ENCODE measurements at regions not wholly inside any gene's neighbourhood (a gene's known extent, or its start where the extent isn't known, plus 50 kb on each side); places are given as distances from the start of the nearest gene placed in this dataset.

DNA sequence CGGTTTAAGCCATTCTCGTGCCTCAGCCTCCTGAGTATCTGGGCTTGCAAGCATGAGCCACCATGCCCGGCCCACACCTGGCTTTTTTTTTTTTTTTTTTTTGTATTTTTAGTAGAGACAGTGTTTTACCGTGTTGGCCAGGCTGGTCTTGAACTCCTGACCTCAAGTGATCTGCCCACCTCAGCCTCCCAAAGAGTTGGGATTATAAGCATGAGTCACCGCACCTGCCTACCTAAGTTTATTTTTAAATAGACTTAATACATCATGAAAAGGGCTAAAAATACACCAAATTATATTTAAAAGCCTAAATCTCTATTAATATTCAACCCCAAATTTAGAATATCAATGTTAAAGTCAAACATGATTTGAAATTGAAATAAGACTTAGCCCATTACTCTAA, 250.8 kb upstream of the MC4R start:
- H3K4me3 ChIP-seq (ENCODE audit: low read depth, low read length), result no peak overlapping the region
- H3K9me3 ChIP-seq (ENCODE audit: control insufficient read depth, insufficient read depth, low read length), result no peaks in the 10 kb centered on the region
- no peaks in the 10 kb centered on the region for H3K27me3 ChIP-seq (ENCODE audit: control insufficient read depth, insufficient read depth, low read length)
- H3K36me3 ChIP-seq (ENCODE audit: control insufficient read depth, insufficient read depth, low read length), result no peaks in the 10 kb centered on the region
- H3K4me1 ChIP-seq (ENCODE audit: control insufficient read depth, insufficient read depth, low read length), result no peaks in the 10 kb centered on the region
- no peak overlapping the region for H3K9ac ChIP-seq (ENCODE audit: low read depth, low read length)

DNA sequence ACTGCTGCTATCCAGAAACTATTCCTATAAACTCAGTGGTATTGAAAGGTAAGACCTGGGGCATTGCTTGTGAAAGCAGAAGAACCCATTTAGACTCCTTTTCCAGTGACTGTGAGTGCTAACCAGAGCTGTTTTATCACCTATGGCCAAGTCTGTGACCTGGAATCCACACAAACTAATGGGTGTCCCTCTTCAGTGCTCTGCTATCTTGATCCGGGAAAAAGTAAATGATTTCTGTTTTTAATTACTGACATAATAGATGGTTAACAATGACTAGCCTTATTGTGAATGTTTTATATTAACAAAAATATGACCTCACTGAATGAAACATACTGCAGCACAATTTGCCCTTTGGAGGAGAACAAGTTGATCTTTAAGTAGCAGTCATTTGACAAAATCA, 251.6 kb upstream of the MC4R start:
- no peak overlapping the region for H3K9ac ChIP-seq (ENCODE audit: low read depth, low read length)
- no peak overlapping the region for H3K4me3 ChIP-seq (ENCODE audit: low read depth, low read length)
- H3K36me3 ChIP-seq (ENCODE audit: control insufficient read depth, insufficient read depth, low read length), result no peaks in the 10 kb centered on the region
- H3K27me3 ChIP-seq (ENCODE audit: control insufficient read depth, insufficient read depth, low read length), result no peaks in the 10 kb centered on the region
- H3K9me3 ChIP-seq (ENCODE audit: control insufficient read depth, insufficient read depth, low read length), result no peaks in the 10 kb centered on the region
- H3K4me1 ChIP-seq (ENCODE audit: control insufficient read depth, insufficient read depth, low read length), result no peaks in the 10 kb centered on the region

- H3K36me3 ChIP-seq (ENCODE audit: control insufficient read depth, insufficient read depth, low read length), result no peaks in the 10 kb centered on the region
- no peak overlapping the region for H3K4me3 ChIP-seq (ENCODE audit: low read depth, low read length)
- H3K9me3 ChIP-seq (ENCODE audit: control insufficient read depth, insufficient read depth, low read length), result no peaks in the 10 kb centered on the region
- no peaks in the 10 kb centered on the region for H3K27me3 ChIP-seq (ENCODE audit: control insufficient read depth, insufficient read depth, low read length)
- H3K9ac ChIP-seq (ENCODE audit: low read depth, low read length), result no peak overlapping the region
- no peaks in the 10 kb centered on the region for H3K4me1 ChIP-seq (ENCODE audit: control insufficient read depth, insufficient read depth, low read length)
Measured at GRCh38 chr18:60639836-60640235, 267.3 kb upstream of the MC4R start.

DNA sequence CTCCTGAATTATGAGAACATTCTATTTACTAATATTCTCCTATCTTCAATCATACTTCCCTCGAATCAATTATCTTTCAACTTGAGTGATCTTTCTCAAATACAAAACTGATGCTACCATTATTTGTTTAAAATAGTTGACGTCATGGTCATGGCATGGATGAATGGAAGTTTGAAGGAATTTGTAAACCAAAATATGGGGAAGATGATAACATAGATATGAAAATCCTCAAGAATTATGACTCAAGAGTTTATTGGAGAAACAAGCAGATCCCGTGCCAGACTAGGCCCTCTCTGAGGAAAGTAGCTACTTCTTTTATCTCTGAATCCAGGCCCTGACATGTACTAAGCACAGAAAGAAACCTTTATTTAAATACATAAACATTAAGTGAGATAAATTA, 270.4 kb upstream of the MC4R start:
- H3K36me3 ChIP-seq (ENCODE audit: control insufficient read depth, insufficient read depth, low read length), result no peaks in the 10 kb centered on the region
- no peaks in the 10 kb centered on the region for H3K4me1 ChIP-seq (ENCODE audit: control insufficient read depth, insufficient read depth, low read length)
- no peak overlapping the region for H3K9ac ChIP-seq (ENCODE audit: low read depth, low read length)
- no peak overlapping the region for H3K4me3 ChIP-seq (ENCODE audit: low read depth, low read length)
- no peaks in the 10 kb centered on the region for H3K9me3 ChIP-seq (ENCODE audit: control insufficient read depth, insufficient read depth, low read length)
- H3K27me3 ChIP-seq (ENCODE audit: control insufficient read depth, insufficient read depth, low read length), result no peaks in the 10 kb centered on the region

GRCh38 chr18:60646725-60647124, 274.1 kb upstream of the MC4R start:
- no peak overlapping the region for H3K9ac ChIP-seq (ENCODE audit: low read depth, low read length)
- H3K9me3 ChIP-seq (ENCODE audit: control insufficient read depth, insufficient read depth, low read length), result no peaks in the 10 kb centered on the region
- H3K4me1 ChIP-seq (ENCODE audit: control insufficient read depth, insufficient read depth, low read length), result no peaks in the 10 kb centered on the region
- no peak overlapping the region for H3K4me3 ChIP-seq (ENCODE audit: low read depth, low read length)
- H3K27me3 ChIP-seq (ENCODE audit: control insufficient read depth, insufficient read depth, low read length), result no peaks in the 10 kb centered on the region
- H3K36me3 ChIP-seq (ENCODE audit: control insufficient read depth, insufficient read depth, low read length), result no peaks in the 10 kb centered on the region

DNA sequence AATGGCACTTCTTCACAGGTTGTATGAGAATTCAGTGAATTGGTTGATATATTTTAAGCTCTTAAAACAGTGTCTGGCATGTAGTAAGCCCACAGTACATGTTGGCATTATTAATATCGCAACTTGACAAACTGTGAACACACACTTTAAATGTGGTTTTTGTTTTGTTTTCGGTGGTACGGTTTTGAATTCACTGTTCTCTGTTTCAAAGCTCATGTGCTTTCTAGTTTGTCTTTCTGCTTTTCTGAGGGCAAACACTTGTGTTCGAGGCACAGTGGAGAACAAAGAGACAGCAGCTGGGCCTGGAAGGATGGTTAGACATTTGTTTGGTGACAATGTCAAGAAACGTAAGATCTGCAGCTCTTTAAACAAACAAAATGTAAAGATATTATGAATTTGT, 276.5 kb upstream of the MC4R start:
- no peaks in the 10 kb centered on the region for H3K9me3 ChIP-seq (ENCODE audit: control insufficient read depth, insufficient read depth, low read length)

GRCh38 chr18:60649842-60650536, 277.4 kb upstream of the MC4R start:
- no peak overlapping the region for H3K9ac ChIP-seq (ENCODE audit: low read depth, low read length)

More for the DNA sequence above, 276.5 kb upstream of the MC4R start:
- no peaks in the 10 kb centered on the region for H3K4me1 ChIP-seq (ENCODE audit: control insufficient read depth, insufficient read depth, low read length)
- no peaks in the 10 kb centered on the region for H3K36me3 ChIP-seq (ENCODE audit: control insufficient read depth, insufficient read depth, low read length)
- H3K4me3 ChIP-seq (ENCODE audit: low read depth, low read length), result no peak overlapping the region
- no peaks in the 10 kb centered on the region for H3K27me3 ChIP-seq (ENCODE audit: control insufficient read depth, insufficient read depth, low read length)
- no peak overlapping the region for H3K9ac ChIP-seq (ENCODE audit: low read depth, low read length)

DNA sequence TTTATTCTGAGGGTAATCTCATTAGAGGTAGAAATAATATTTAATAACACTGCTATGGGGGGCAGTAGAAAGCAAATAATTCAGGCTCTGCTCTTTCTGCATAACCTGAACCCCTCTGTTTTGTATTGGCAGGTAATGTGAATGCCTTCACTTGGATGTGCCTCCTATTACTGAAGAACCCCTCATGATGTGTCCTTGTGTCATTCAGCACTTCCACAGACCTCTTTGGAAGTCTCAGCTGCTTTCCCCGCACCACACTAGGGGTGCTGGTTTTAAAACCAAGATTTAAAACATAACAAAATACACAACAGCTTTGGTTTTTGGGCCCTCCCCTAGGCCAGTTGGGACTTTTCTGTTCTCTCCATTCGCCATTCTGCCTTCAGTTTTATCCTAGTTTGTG, 281.7 kb upstream of the MC4R start:
- Histone ChIP-seq H3K27me3 (ENCODE audit: control insufficient read depth, insufficient read depth, low read length) (no peaks in the 10 kb centered on the region), H3K4me1 (ENCODE audit: control insufficient read depth, insufficient read depth, low read length) (no peaks in the 10 kb centered on the region), H3K9ac (ENCODE audit: low read depth, low read length) (no peak overlapping the region)

More at GRCh38 chr18:60649842-60650536, 277.4 kb upstream of the MC4R start:
- Histone ChIP-seq H3K4me3 (ENCODE audit: low read depth, low read length) (no peak overlapping the region), H3K36me3 (ENCODE audit: control insufficient read depth, insufficient read depth, low read length) (no peaks in the 10 kb centered on the region), H3K9me3 (ENCODE audit: control insufficient read depth, insufficient read depth, low read length) (no peaks in the 10 kb centered on the region), H3K27me3 (ENCODE audit: control insufficient read depth, insufficient read depth, low read length) (no peaks in the 10 kb centered on the region), H3K4me1 (ENCODE audit: control insufficient read depth, insufficient read depth, low read length) (no peaks in the 10 kb centered on the region)

GRCh38 chr18:60656553-60656952, 284.0 kb upstream of the MC4R start:
- H3K27me3 ChIP-seq (ENCODE audit: control insufficient read depth, insufficient read depth, low read length), result no peaks in the 10 kb centered on the region
- no peaks in the 10 kb centered on the region for H3K36me3 ChIP-seq (ENCODE audit: control insufficient read depth, insufficient read depth, low read length)
- no peaks in the 10 kb centered on the region for H3K9me3 ChIP-seq (ENCODE audit: control insufficient read depth, insufficient read depth, low read length)
- no peaks in the 10 kb centered on the region for H3K4me1 ChIP-seq (ENCODE audit: control insufficient read depth, insufficient read depth, low read length)
- H3K9ac ChIP-seq (ENCODE audit: low read depth, low read length), result no peak overlapping the region
- H3K4me3 ChIP-seq (ENCODE audit: low read depth, low read length), result no peak overlapping the region

More for the DNA sequence above, 281.7 kb upstream of the MC4R start:
- Histone ChIP-seq H3K36me3 (ENCODE audit: control insufficient read depth, insufficient read depth, low read length) (no peaks in the 10 kb centered on the region), H3K4me3 (ENCODE audit: low read depth, low read length) (no peak overlapping the region), H3K9me3 (ENCODE audit: control insufficient read depth, insufficient read depth, low read length) (no peaks in the 10 kb centered on the region)

- no peak overlapping the region for H3K4me3 ChIP-seq (ENCODE audit: low read depth, low read length)
- H3K36me3 ChIP-seq (ENCODE audit: control insufficient read depth, insufficient read depth, low read length), result no peaks in the 10 kb centered on the region
- H3K27me3 ChIP-seq (ENCODE audit: control insufficient read depth, insufficient read depth, low read length), result no peaks in the 10 kb centered on the region
- no peaks in the 10 kb centered on the region for H3K4me1 ChIP-seq (ENCODE audit: control insufficient read depth, insufficient read depth, low read length)
- H3K9me3 ChIP-seq (ENCODE audit: control insufficient read depth, insufficient read depth, low read length), result no peaks in the 10 kb centered on the region
- H3K9ac ChIP-seq (ENCODE audit: low read depth, low read length), result no peak overlapping the region
Measured at GRCh38 chr18:60662491-60662890, 289.9 kb upstream of the MC4R start.

- Histone ChIP-seq H3K9ac (ENCODE audit: low read depth, low read length) (no peak overlapping the region), H3K9me3 (ENCODE audit: control insufficient read depth, insufficient read depth, low read length) (no peaks in the 10 kb centered on the region), H3K4me3 (ENCODE audit: low read depth, low read length) (no peak overlapping the region), H3K27me3 (ENCODE audit: control insufficient read depth, insufficient read depth, low read length) (no peaks in the 10 kb centered on the region), H3K4me1 (ENCODE audit: control insufficient read depth, insufficient read depth, low read length) (no peaks in the 10 kb centered on the region), H3K36me3 (ENCODE audit: control insufficient read depth, insufficient read depth, low read length) (no peaks in the 10 kb centered on the region)
Measured at GRCh38 chr18:60663060-60663989, 290.8 kb upstream of the MC4R start.

GRCh38 chr18:60664736-60665135, 292.2 kb upstream of the MC4R start:
- H3K4me3 ChIP-seq (ENCODE audit: low read depth, low read length), result no peak overlapping the region
- H3K9ac ChIP-seq (ENCODE audit: low read depth, low read length), result no peak overlapping the region
- H3K36me3 ChIP-seq (ENCODE audit: control insufficient read depth, insufficient read depth, low read length), result no peaks in the 10 kb centered on the region
- no peaks in the 10 kb centered on the region for H3K9me3 ChIP-seq (ENCODE audit: control insufficient read depth, insufficient read depth, low read length)
- no peaks in the 10 kb centered on the region for H3K4me1 ChIP-seq (ENCODE audit: control insufficient read depth, insufficient read depth, low read length)
- H3K27me3 ChIP-seq (ENCODE audit: control insufficient read depth, insufficient read depth, low read length), result no peaks in the 10 kb centered on the region

Data from iPS-15b (cell line).